HepG2 (cell line): ENCODE measurements at regions not wholly inside any gene's neighbourhood (a gene's known extent, or its start where the extent isn't known, plus 50 kb on each side); places are given as distances from the start of the nearest gene placed in this dataset.

Source experiments
- ATAC-seq: fragments of 200-7000 bp; cut with Tn5 transposase; 3 replicates; pipeline ENCODE4 v1.9.1; 2020; ENCODE audit warnings: mild to moderate bottlenecking, moderate library complexity
- BruUV-seq: library from RNA; stranded (reverse); fragments of 400-500 nt; replicated peaks from 2 replicates; lab custom pipeline; 2021; lab: Mats Ljungman, UMichigan
- CTCF ChIA-PET: fragments of 300-600 bp; formaldehyde crosslinking; extraction: SDS; loops from one replicate; lab custom pipeline; 2021; ENCODE audit warnings: low total read pairs, inconsistent platforms, low intra/inter-chr PET ratio; lab: Yijun Ruan, JAX
- POLR2A ChIA-PET: fragments of 350-600 bp; sonication (Branson Sonifier 250); formaldehyde crosslinking; loops from one replicate; lab custom pipeline; 2020; ENCODE audit warnings: antibody characterized with exemption, inconsistent platforms; lab: Yijun Ruan, JAX
- DNase-seq: peaks from one replicate; pipeline ENCODE4 v3.0.0-alpha.2; 2015; ENCODE audit warnings: low spot score
- FAIRE-seq: peaks from 3 replicates; lab custom pipeline; 2011; peaks lifted over from hg19 to GRCh38; lab: Jason Lieb, UNC
- H2AFZ ChIP-seq: one replicate; pipeline ENCODE4 v1.6.1; 2011; ENCODE audit warnings: low read length, inconsistent platforms
- H3K27ac ChIP-seq: fragments of 300-600 bp; 3 replicates; pipeline ENCODE4 v1.8.0; 2011; ENCODE audit warnings: mixed run types, mild to moderate bottlenecking, mixed read lengths, low read length, inconsistent platforms; ENCODE audit not compliant: insufficient read depth; ENCODE audit errors: extremely low read length
- H3K27me3 ChIP-seq, 2 experiments: fragments of 200-600 bp in 1 of 2; 2 replicates in 1 of 2; 3 replicates in 1 of 2; pipeline versions ENCODE4 v1.6.0 to v1.8.0; 2011; ENCODE audit warnings: low read length in 2 of 2, mild to moderate bottlenecking in 2 of 2, moderate library complexity in 2 of 2, inconsistent platforms in 1 of 2; ENCODE audit not compliant: insufficient read depth in 2 of 2, control insufficient read depth in 1 of 2
- H3K36me3 ChIP-seq, 2 experiments: fragments of 200-600 bp in 1 of 2; replicated peaks in 1 of 2; 2 replicates in 1 of 2; 3 replicates in 1 of 2; pipeline versions ENCODE4 v1.5.1 to v1.8.0; 2011; ENCODE audit warnings: low read length in 2 of 2, inconsistent platforms in 1 of 2; ENCODE audit not compliant: insufficient read depth in 2 of 2, control insufficient read depth in 1 of 2
- H3K4me1 ChIP-seq: 2 replicates; pipeline ENCODE4 v1.5.1; 2012; ENCODE audit warnings: low read length, inconsistent platforms; ENCODE audit not compliant: insufficient read depth
- H3K4me2 ChIP-seq: 2 replicates; pipeline ENCODE4 v1.6.0; 2011; ENCODE audit warnings: low read depth, low read length, inconsistent platforms
- H3K4me3 ChIP-seq, 3 experiments: fragments of 200-600 bp in 1 of 3; sonication (generic), shearing (Covaris generic) in 1 of 3; replicated peaks in 1 of 3; 2 replicates each; pipeline ENCODE4 v1.5.1; 2011 to 2016; ENCODE audit warnings: low read length in 3 of 3, inconsistent platforms in 2 of 3, low read depth in 2 of 3, mild to moderate bottlenecking in 2 of 3, control low read depth in 1 of 3, mixed read lengths in 1 of 3; ENCODE audit not compliant: insufficient read depth in 1 of 3
- H3K79me2 ChIP-seq: one replicate; pipeline ENCODE4 v1.6.1; 2011; ENCODE audit warnings: low read length, inconsistent platforms; ENCODE audit not compliant: insufficient read depth
- H3K9ac ChIP-seq: 2 replicates; pipeline ENCODE4 v1.6.0; 2011; ENCODE audit warnings: mild to moderate bottlenecking, low read depth, low read length, inconsistent platforms; ENCODE audit not compliant: insufficient read depth
- H3K9me3 ChIP-seq: 2 replicates; pipeline ENCODE4 v1.5.1; 2012; ENCODE audit warnings: mild to moderate bottlenecking, low read length
- H4K20me1 ChIP-seq: 2 replicates; pipeline ENCODE4 v1.6.0; 2011; ENCODE audit warnings: inconsistent platforms, mild to moderate bottlenecking, low read length, moderate library complexity; ENCODE audit not compliant: insufficient read depth
- ASH2L ChIP-seq: fragments of 300-600, 200-600 bp; sonication (generic); IDR thresholded peaks from 2 replicates; pipeline ENCODE4 v1.7.0; 2017; ENCODE audit warnings: low read depth, mild to moderate bottlenecking, moderate library complexity, mixed read lengths, low read length; ENCODE audit not compliant: insufficient read length
- BCL6 ChIP-seq: IDR thresholded peaks from 2 replicates; pipeline ENCODE4 v1.6.1; 2016; ENCODE audit warnings: missing genetic modification reagents, missing compliant biosample characterization
- FOXJ3 ChIP-seq: sonication (generic); formaldehyde crosslinking; IDR thresholded peaks from 2 replicates; pipeline ENCODE4 v1.4.0; 2020; ENCODE audit warnings: missing genetic modification reagents, mild to moderate bottlenecking, borderline replicate concordance
- RARG ChIP-seq: sonication (generic); formaldehyde crosslinking; IDR thresholded peaks from 2 replicates; pipeline ENCODE4 v1.4.0; 2020; ENCODE audit warnings: low read depth, mild to moderate bottlenecking, missing genetic modification reagents
- YEATS2 ChIP-seq: sonication (generic); formaldehyde crosslinking; IDR thresholded peaks from 2 replicates; pipeline ENCODE4 v1.4.0; 2020; ENCODE audit warnings: missing genetic modification reagents, borderline replicate concordance
- WGBS: methylation state at CpG from one replicate; pipeline ENCODE4 v1.1.6; 2017; ENCODE audit warnings: low lambda C conversion rate; 5-methylcytosine and 5-hydroxymethylcytosine counted together
- in situ Hi-C: cut with HindIII; loops from 2 replicates; pipeline ENCODE4 v1.10.0; 2017; ENCODE audit warnings: low pct_unique_long_range_greater_than_20kb; ENCODE audit not compliant: extremely low pct_ligation_motif_present
- intact Hi-C: fragments of 100-400 bp; cut with micrococcal nuclease; formaldehyde crosslinking; loops from one replicate; pipeline ENCODE4 v1.10.0; 2022; ENCODE audit not compliant: unreplicated experiment
- TF ChIP-seq, protein P1 (sequence below): sonication (generic); formaldehyde crosslinking; IDR thresholded peaks from 2 replicates; pipeline ENCODE4 v1.4.0; 2020; ENCODE audit warnings: missing genetic modification reagents
- TF ChIP-seq, protein P2 (sequence below): sonication (generic); formaldehyde crosslinking; IDR thresholded peaks from 2 replicates; pipeline ENCODE4 v1.4.0; 2020; ENCODE audit warnings: missing genetic modification reagents

GRCh38 chr10:55104738-55105137 is 303.7 kb upstream of the PCDH15 start:
- Histone ChIP-seq H3K27ac (no peak overlapping the region), H3K4me1 (no peaks in the 10 kb centered on the region), H3K36me3 (no peaks in the 10 kb centered on the region)
- in situ Hi-C loops, result no loop called here
- TF ChIP-seq FOXJ3 (CRISPR knock-in tag) (no peak), BCL6 (CRISPR knock-in tag) (no peak), RARG (CRISPR knock-in tag) (no peak), ASH2L (no peak), YEATS2 (CRISPR knock-in tag) (no peak)
- TF ChIP-seq, protein P1, sequence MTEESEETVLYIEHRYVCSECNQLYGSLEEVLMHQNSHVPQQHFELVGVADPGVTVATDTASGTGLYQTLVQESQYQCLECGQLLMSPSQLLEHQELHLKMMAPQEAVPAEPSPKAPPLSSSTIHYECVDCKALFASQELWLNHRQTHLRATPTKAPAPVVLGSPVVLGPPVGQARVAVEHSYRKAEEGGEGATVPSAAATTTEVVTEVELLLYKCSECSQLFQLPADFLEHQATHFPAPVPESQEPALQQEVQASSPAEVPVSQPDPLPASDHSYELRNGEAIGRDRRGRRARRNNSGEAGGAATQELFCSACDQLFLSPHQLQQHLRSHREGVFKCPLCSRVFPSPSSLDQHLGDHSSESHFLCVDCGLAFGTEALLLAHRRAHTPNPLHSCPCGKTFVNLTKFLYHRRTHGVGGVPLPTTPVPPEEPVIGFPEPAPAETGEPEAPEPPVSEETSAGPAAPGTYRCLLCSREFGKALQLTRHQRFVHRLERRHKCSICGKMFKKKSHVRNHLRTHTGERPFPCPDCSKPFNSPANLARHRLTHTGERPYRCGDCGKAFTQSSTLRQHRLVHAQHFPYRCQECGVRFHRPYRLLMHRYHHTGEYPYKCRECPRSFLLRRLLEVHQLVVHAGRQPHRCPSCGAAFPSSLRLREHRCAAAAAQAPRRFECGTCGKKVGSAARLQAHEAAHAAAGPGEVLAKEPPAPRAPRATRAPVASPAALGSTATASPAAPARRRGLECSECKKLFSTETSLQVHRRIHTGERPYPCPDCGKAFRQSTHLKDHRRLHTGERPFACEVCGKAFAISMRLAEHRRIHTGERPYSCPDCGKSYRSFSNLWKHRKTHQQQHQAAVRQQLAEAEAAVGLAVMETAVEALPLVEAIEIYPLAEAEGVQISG, result no peak
- TF ChIP-seq, protein P2, sequence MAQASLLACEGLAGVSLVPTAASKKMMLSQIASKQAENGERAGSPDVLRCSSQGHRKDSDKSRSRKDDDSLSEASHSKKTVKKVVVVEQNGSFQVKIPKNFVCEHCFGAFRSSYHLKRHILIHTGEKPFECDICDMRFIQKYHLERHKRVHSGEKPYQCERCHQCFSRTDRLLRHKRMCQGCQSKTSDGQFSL, result no peak
- TF ChIP-seq, all 625 proteins: peak for 0
- POLR2A ChIA-PET, result no interaction called here
- DNase-seq (no peak), ATAC-seq (no peak), FAIRE-seq (no peak)
- H3K27me3 ChIP-seq, result no peaks in the 10 kb centered on the region
- no TSS peak for BruUV-seq
- H3K4me3 ChIP-seq, result no peak overlapping the region
- no peaks in the 10 kb centered on the region for H3K9me3 ChIP-seq
- 0% methylated on average over 2 of the region's 2 CpGs for WGBS
- H3K4me2 ChIP-seq, result no peak overlapping the region
- no peak overlapping the region for H3K9ac ChIP-seq
- intact Hi-C loops, result no loop called here
- no peak overlapping the region for H2AFZ ChIP-seq
- H4K20me1 ChIP-seq, result no peaks in the 10 kb centered on the region
- CTCF ChIA-PET, result no interaction called here
- H3K79me2 ChIP-seq, result no peaks in the 10 kb centered on the region
